ENCODE measurements at regions not wholly inside any gene's neighbourhood (a gene's known extent, or its start where the extent isn't known, plus 50 kb on each side); places are given as distances from the start of the nearest gene placed in this dataset.

GRCh38 chr10:125514206-125515162, 168.5 kb downstream of the TEX36 start:
- DNase-seq (ENCODE audit: low spot score) = no peak

GRCh38 chr10:125513429-125514182, 169.4 kb downstream of the TEX36 start:
- DNase-seq (ENCODE audit: low spot score) = no peak

GRCh38 chr10:125510998-125511397, 172.0 kb downstream of the TEX36 start:
- no peak for DNase-seq (ENCODE audit: low spot score)

- DNase-seq (ENCODE audit: low spot score) = no peak
These were observed 177.3 kb downstream of the TEX36 start for GRCh38 chr10:125505648-125506047.

GRCh38 chr10:125502276-125502675, 180.7 kb downstream of the TEX36 start:
- no peak for DNase-seq (ENCODE audit: low spot score)

GRCh38 chr10:125495386-125495785, 187.6 kb downstream of the TEX36 start:
- no peak for DNase-seq (ENCODE audit: low spot score)

- no peak for DNase-seq (ENCODE audit: low spot score)
These were observed 188.2 kb downstream of the TEX36 start for GRCh38 chr10:125494651-125495239.

- no peak for DNase-seq (ENCODE audit: low spot score)
These were observed 191.6 kb downstream of the TEX36 start for GRCh38 chr10:125491381-125491780.

- DNase-seq (ENCODE audit: low spot score) = no peak
These were observed 193.2 kb downstream of the TEX36 start for GRCh38 chr10:125489731-125490130.

- no peak for DNase-seq (ENCODE audit: low spot score)
These were observed 197.3 kb downstream of the TEX36 start for GRCh38 chr10:125485665-125486064.

GRCh38 chr10:125484035-125484732, 198.8 kb downstream of the TEX36 start:
- no peak for DNase-seq (ENCODE audit: low spot score)

- DNase-seq (ENCODE audit: low spot score) = no peak
These were observed 200.3 kb downstream of the TEX36 start for GRCh38 chr10:125482637-125483036.

GRCh38 chr10:125482108-125482507, 200.9 kb downstream of the TEX36 start:
- DNase-seq (ENCODE audit: low spot score) = no peak

GRCh38 chr10:125479059-125479458, 203.9 kb downstream of the TEX36 start:
- DNase-seq (ENCODE audit: low spot score) = no peak

GRCh38 chr10:125475815-125476214, 207.1 kb downstream of the TEX36 start:
- DNase-seq (ENCODE audit: low spot score) = no peak

GRCh38 chr10:125473143-125473793, 209.7 kb downstream of the TEX36 start:
- no peak for DNase-seq (ENCODE audit: low spot score)

GRCh38 chr10:125472010-125472607, 210.9 kb downstream of the TEX36 start:
- DNase-seq (ENCODE audit: low spot score) = no peak

- no peak for DNase-seq (ENCODE audit: low spot score)
These were observed 214.7 kb downstream of the TEX36 start for GRCh38 chr10:125468278-125468677.

- no peak for DNase-seq (ENCODE audit: low spot score)
These were observed 216.3 kb downstream of the TEX36 start for GRCh38 chr10:125466685-125467084.

- DNase-seq (ENCODE audit: low spot score) = no peak
These were observed 220.1 kb downstream of the TEX36 start for GRCh38 chr10:125462845-125463244.

Measured in mesenteric fat pad (tissue), 1 donor.